H1 (cell line): ENCODE measurements at regions not wholly inside any gene's neighbourhood (a gene's known extent, or its start where the extent isn't known, plus 50 kb on each side); places are given as distances from the start of the nearest gene placed in this dataset.
A peak's percentile ranks its signal among the peaks of the same experiment; 100 is the strongest.

ENCODE experiments used
- ASH2L ChIP-seq: fragments of 200-600, 300-600 bp; sonication (generic); IDR thresholded peaks from one replicate; pipeline ENCODE4 v1.7.1; 2017; ENCODE audit warnings: low read length
- CBX5 ChIP-seq: fragments of 300-800, 300-1000 bp; sonication (generic); IDR thresholded peaks from 2 replicates; pipeline ENCODE4 v1.7.1; 2016; ENCODE audit warnings: antibody characterized with exemption, low read length, low read depth
- CREB1 ChIP-seq: IDR thresholded peaks from 2 replicates; pipeline ENCODE4 v1.6.1; 2012; ENCODE audit warnings: inconsistent platforms
- CTCF ChIP-seq, 3 experiments: IDR thresholded peaks; 1 replicate in 2 of 3; 2 replicates in 1 of 3; pipeline versions ENCODE4 v1.5.1 to v1.6.1; 2011; ENCODE audit warnings: low read length in 3 of 3, mild to moderate bottlenecking in 3 of 3, inconsistent platforms in 2 of 3, low read depth in 1 of 3, moderate library complexity in 1 of 3; ENCODE audit not compliant: insufficient read depth in 1 of 3; ENCODE audit errors: control extremely low read depth in 1 of 3
- POLR2A ChIP-seq, 2 experiments: IDR thresholded peaks; 1 replicate in 1 of 2; 2 replicates in 1 of 2; pipeline ENCODE4 v1.6.1; 2011; ENCODE audit warnings: low read depth in 2 of 2, low read length in 2 of 2, mild to moderate bottlenecking in 2 of 2; ENCODE audit errors: control extremely low read depth in 1 of 2
- TAF1 ChIP-seq: IDR thresholded peaks from 2 replicates; pipeline ENCODE4 v1.6.1; 2011; ENCODE audit warnings: mild to moderate bottlenecking, low read depth, low read length
- TEAD4 ChIP-seq: IDR thresholded peaks from 2 replicates; pipeline ENCODE4 v1.6.1; 2012; ENCODE audit warnings: low read depth, low read length, inconsistent platforms, mixed read lengths
- USF2 ChIP-seq: IDR thresholded peaks from 2 replicates; pipeline ENCODE4 v1.6.1; 2011; ENCODE audit warnings: low read length, improper control_type of control experiment

GRCh38 chr2:183709829-183710228 is 585.6 kb downstream of the NUP35 start:
- TF ChIP-seq ASH2L: no peak
- peak in 2 of 3 experiments; percentile 3 to 34; a peak in 2 of 4 replicates for TF ChIP-seq CTCF (IDR thresholded peaks at IDR 0.05; ENCODE audit: control extremely low read depth in 1 of 3, insufficient read depth in 1 of 3, low read depth in 1 of 3, low read length in 3 of 3)
- TF ChIP-seq CREB1: no peak
- no peak for TF ChIP-seq CBX5
- TF ChIP-seq TEAD4: no peak
- TF ChIP-seq POLR2A (IDR thresholded peaks at IDR 0.05; ENCODE audit: control extremely low read depth in 1 of 2, low read depth in 2 of 2, low read length in 2 of 2): no peak
- TF ChIP-seq TAF1: no peak
- no peak for TF ChIP-seq USF2
